HCEC 1CT (cell line): ENCODE measurements at regions not wholly inside any gene's neighbourhood (a gene's known extent, or its start where the extent isn't known, plus 50 kb on each side); places are given as distances from the start of the nearest gene placed in this dataset.
"Not testable (repeated sequence)": the region's sequence is repeated elsewhere in the genome, so short reads cannot be mapped to it uniquely, and the experiment has no call there.

ENCODE experiments used
- DNase-seq: peaks from one replicate; pipeline ENCODE4 v3.0.0-alpha.2; 2017

GRCh38 chr10:3331690-3332230 is 159.2 kb upstream of the PITRM1 start:
- no peak for DNase-seq

- no peak for DNase-seq
Observed at GRCh38 chr10:3331187-3331586, 158.6 kb upstream of the PITRM1 start.

GRCh38 chr10:3330663-3331062 is 158.1 kb upstream of the PITRM1 start:
- DNase-seq: no peak

GRCh38 chr10:3325954-3326750 is 153.6 kb upstream of the PITRM1 start:
- DNase-seq: no peak

GRCh38 chr10:3324612-3325038 is 152.0 kb upstream of the PITRM1 start:
- no peak for DNase-seq

GRCh38 chr10:3323865-3324498 is 151.4 kb upstream of the PITRM1 start:
- DNase-seq: no peak

GRCh38 chr10:3321123-3321522 is 148.5 kb upstream of the PITRM1 start:
- DNase-seq: no peak

GRCh38 chr10:3319811-3320226 is 147.2 kb upstream of the PITRM1 start:
- no peak for DNase-seq

- not testable (repeated sequence) for DNase-seq
Observed at GRCh38 chr10:3318480-3318807, 145.9 kb upstream of the PITRM1 start.

- DNase-seq: not testable (repeated sequence)
Observed at GRCh38 chr10:3317553-3318479, 145.2 kb upstream of the PITRM1 start.

GRCh38 chr10:3314445-3315085 is 142.0 kb upstream of the PITRM1 start:
- not testable (repeated sequence) for DNase-seq

GRCh38 chr10:3313784-3314444 is 141.3 kb upstream of the PITRM1 start:
- peak; percentile 41 for DNase-seq

- no peak for DNase-seq
Observed at GRCh38 chr10:3312403-3312940, 139.9 kb upstream of the PITRM1 start.

- no peak for DNase-seq
Observed at GRCh38 chr10:3310016-3310784, 137.6 kb upstream of the PITRM1 start.

- no peak for DNase-seq
Observed at GRCh38 chr10:3306050-3306449, 133.5 kb upstream of the PITRM1 start.

GRCh38 chr10:3295582-3296151 is 123.1 kb upstream of the PITRM1 start:
- DNase-seq: no peak

- DNase-seq: no peak
Observed at GRCh38 chr10:3294919-3295581, 122.5 kb upstream of the PITRM1 start.

GRCh38 chr10:3293581-3294431 is 121.2 kb upstream of the PITRM1 start:
- DNase-seq: no peak

GRCh38 chr10:3292636-3293035 is 120.1 kb upstream of the PITRM1 start:
- DNase-seq: peak; percentile 88
